T-helper 1 cell treated with Interleukin-12 subunit alpha and Interleukin-12 subunit beta and Interleukin-4 antibody, amounts not matched to agents 30 ng/mL and 1 ng/mL, for 36 hours (primary cell): ENCODE measurements at regions not wholly inside any gene's neighbourhood (a gene's known extent, or its start where the extent isn't known, plus 50 kb on each side); places are given as distances from the start of the nearest gene placed in this dataset.

Experiments used
- intact Hi-C: fragments of 100-400 bp; cut with micrococcal nuclease; formaldehyde crosslinking; loops from one replicate; pipeline ENCODE4 v1.15.1; 2024

- intact Hi-C loops = loop anchor here (2.0 kb wide), 1 partner anchor 103 kb away; no protein-coding TSS in a partner anchor
These were observed 216.8 kb upstream of the DTNBP1 start for GRCh38 chr6:15879371-15880261.

- intact Hi-C loops = no loop called here
These were observed 214.4 kb upstream of the DTNBP1 start for GRCh38 chr6:15877231-15877630.

GRCh38 chr6:15876406-15876805, 213.6 kb upstream of the DTNBP1 start:
- intact Hi-C loops = no loop called here

GRCh38 chr6:15875797-15876196, 213.0 kb upstream of the DTNBP1 start:
- intact Hi-C loops = no loop called here

DNA sequence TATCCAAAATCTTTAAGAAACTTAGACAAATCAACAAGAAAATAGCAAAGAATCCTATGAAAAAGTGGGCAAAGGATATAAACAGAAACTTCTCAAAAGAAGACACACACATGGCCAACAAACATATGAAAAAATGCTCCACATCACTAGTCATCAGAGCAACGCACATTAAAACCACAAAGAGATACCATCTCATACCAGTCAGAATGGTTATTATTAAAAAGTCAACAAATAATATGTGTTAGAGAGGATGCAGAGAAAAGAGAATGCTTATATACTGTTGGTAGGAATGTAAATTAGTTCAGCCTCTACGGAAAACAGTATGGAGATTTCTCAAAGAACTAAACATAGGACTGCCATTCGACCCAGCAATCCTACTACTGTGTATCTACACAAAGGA, 212.0 kb upstream of the DTNBP1 start:
- intact Hi-C loops = no loop called here

DNA sequence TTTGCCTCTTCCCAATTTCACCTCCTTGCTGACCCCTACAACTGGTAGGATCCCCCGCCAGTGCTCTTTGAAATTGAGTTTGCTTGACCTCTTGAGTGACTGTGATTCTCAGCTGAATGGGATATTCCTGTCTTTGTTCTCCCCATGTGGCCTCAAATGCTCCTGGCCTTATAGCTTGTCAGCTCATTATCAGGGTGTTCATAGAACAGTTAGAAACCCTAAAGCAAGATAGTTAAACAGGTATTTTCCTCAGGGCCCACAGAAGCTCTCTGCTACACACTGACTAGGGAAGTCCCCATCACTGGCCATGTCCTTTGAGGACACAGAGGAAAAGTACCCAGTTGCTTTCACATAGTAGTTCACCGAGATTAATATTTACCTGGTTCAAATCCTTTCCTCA, 211.5 kb upstream of the DTNBP1 start:
- intact Hi-C loops = no loop called here

DNA sequence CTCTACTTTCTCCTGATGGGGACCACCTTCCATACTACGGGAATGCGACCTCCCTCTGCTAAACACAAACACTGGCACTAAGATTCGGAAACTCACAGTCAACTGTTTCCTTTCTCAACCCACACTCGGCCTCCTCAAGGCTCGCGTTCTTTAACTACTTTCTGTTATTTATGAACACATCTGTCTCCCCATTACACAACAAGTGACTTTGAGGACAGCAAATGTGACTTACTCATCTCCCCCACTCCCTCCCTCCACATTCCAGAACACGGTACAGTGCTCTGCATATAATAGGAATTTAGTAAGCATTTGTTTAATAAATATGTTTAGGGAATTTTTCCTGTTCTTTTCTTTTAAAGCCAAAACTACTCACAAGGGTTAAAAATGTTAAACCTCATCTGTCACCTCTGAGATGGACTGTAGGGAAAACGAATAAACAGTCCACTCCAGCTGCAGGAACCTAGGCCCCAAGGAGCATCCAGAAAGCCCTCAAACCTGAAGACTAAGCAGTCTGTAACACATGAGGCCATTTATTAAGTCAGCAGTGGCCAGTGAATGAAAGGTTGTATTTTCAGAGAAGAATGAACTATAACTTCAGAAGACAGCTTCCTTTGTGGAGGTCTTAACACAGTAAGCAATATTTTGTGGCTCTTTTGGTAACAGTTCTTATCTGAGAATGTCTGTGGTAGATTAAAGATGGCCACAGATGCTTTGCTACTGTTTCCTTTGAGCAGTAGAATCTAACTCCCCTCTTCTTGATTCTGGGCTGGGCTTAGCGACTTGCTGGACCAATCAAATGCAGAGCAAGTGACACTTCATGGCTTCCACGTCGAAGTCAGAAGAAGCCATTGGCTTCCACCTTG, 209.6 kb upstream of the DTNBP1 start:
- intact Hi-C loops = no loop called here

DNA sequence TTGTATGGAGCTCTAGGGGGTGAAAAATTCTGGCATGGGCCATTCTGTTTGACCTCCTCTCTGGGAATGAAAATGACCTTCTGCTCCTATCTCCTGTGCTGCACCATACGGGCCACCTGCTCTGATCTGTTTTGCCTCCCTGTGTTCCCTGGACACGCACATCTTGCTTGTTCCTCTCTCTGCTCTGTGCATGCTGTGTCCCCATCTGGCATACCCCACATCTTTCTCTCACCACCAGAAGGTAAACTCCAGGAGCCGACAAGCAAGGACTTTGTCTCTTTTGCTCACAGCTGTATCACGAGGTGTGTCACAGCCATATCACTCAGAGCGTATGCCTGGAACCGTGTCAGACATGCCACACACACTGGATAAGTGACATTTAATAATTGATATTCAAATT, 208.4 kb upstream of the DTNBP1 start:
- intact Hi-C loops = no loop called here

- intact Hi-C loops = no loop called here
These were observed 207.7 kb upstream of the DTNBP1 start for GRCh38 chr6:15870333-15871043.

GRCh38 chr6:15864708-15865062, 201.9 kb upstream of the DTNBP1 start:
- intact Hi-C loops = no loop called here

DNA sequence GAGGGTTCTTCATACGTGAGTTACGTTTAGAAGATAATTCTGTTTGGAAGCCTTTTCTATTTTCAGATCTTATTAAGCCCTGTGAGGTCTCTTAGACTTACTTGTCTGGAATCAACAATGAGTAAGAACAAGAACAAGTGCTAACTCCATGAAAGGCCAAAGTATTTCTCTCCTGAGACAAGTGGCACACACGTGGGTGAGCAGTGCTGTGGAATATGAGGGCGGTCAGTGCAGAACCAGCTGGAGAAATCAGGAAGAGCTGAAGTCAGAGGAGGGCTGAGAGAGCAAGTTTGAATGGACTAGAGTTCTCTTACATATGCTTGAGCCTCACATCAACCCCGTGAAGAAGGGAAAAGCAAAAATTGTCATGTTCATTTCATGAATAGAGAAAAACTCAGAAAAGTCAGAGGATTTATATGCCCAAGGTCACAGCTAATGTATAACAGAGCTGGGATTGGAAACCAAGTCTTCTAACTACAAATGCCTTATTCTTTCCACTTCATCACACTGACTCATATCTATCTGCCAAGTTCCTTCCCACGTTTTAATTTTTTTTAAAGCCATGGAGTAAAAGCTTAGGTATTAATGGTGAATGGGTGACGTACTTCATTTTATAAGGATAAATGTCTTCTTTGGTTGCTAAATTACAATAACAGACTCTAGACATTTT, 201.3 kb upstream of the DTNBP1 start:
- intact Hi-C loops = no loop called here

- intact Hi-C loops = no loop called here
These were observed 200.0 kb upstream of the DTNBP1 start for GRCh38 chr6:15862810-15863209.

GRCh38 chr6:15861486-15861885, 198.7 kb upstream of the DTNBP1 start:
- intact Hi-C loops = no loop called here

DNA sequence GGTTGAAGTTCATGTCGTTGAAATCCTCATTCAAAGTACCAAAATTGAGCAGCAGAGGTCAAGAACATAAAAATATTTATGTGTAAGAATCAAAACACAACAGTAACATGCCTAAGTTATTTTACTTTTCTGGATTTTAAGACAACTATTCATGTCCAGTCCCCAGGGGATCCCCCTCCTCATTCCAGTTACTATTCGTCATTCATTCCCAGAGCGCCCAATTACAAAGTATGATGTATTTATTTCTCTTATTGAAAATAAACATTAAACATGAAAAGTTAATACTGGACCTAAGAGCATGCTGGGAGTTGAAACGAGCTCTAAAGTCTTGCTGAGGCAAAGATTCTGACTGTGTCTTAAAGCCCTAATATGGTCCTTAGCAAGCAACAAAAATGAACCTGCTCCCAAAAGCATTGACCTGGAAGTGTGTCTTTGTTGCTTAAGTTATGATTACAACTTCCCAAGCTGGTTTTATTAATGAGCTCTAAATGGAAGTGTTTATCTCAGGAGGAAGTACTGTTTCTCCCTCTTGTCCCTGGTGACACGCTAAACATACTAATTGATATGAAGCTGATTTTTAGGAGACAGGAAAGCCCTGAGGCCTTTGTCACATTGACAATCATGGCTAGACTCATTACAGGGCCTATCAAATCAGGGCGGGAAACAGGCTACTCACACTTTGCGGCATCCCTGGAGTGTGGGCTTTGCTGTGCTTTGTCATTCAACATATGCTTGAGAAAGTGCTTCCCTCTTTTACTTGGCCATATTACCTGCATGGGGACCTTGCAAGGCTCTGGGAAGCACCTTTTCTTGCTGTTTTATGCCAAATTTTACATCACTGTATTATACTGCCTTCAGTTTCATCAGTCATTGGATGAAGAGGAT, 192.2 kb upstream of the DTNBP1 start:
- intact Hi-C loops = no loop called here

GRCh38 chr6:15854378-15854777, 191.6 kb upstream of the DTNBP1 start:
- intact Hi-C loops = no loop called here

GRCh38 chr6:15853259-15853658, 190.4 kb upstream of the DTNBP1 start:
- intact Hi-C loops = no loop called here

DNA sequence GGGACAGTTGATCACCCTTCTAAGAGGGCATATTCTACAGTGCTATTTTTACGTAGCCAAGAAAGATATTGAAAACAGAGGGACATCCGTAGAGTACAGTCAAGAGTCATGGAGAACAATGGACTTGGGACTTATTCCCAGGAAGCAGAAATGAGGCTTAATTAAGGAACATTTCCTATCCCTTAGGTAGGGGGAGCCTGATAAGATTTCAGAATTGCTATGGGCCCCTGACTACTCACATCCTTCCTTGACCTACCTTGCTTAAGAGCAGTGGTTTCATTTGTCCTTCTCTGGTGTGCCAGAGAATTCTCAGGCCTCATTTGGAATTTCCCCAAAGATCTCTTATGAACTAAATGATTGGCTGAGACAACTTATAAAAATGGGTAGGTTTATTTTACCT, 189.5 kb upstream of the DTNBP1 start:
- intact Hi-C loops = no loop called here

DNA sequence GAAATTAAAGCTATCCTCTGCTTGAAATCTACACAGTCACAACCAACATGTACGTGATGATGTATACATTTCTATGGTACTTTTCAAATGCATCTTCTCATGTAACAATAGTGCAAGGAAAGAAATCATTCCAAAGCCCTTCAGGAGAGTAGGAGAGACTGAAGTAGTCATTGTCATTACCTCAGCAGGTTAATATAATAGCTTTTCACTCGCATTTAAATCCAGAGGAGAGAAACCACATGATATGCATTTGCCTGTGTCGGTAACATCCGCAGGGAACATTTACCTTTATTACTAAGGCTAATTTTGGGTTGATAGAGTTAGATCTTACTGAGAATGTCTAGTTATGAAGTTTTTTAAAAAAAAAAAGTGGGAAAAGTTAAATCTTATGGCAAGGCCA, 186.6 kb upstream of the DTNBP1 start:
- intact Hi-C loops = no loop called here

DNA sequence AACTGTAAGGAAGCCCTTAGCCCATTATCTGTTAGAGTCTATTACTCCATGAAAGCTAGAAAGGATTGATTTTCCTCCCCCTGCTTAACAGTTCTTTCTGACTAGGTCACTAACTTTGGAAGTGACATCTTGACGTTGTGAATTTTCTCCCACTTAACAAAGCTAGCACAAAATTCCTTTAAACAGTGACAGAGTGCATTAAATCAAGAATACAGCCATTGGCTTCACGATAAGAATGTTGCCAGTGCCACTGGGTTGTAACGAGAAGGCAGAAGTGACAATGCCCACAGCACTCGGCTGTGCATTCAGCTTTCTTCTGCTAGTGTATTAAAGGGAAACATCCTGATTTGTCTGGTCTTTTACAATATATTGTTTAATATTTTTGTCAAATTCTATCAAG, 182.7 kb upstream of the DTNBP1 start:
- intact Hi-C loops = no loop called here

DNA sequence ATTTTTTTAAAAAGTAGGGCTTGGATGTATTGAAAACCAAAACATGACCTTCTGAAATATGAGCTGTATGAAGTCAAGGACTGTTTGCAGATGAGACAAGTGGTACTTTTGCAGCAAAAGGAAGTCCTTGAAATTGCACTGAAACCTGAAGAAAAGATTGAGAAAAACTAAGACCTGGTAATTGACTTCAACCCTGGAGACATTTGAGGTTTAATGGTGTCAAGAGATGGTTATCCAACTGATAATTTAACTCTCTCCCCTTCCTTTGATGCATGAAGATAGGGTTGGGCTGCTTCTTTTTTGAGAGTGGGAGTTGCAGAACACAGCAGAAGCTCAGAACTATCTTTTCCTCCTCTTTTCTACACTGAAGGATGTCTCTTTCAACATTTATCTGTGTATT, 180.9 kb upstream of the DTNBP1 start:
- intact Hi-C loops = no loop called here
